ENCODE measurements at regions not wholly inside any gene's neighbourhood (a gene's known extent, or its start where the extent isn't known, plus 50 kb on each side); places are given as distances from the start of the nearest gene placed in this dataset.

DNA sequence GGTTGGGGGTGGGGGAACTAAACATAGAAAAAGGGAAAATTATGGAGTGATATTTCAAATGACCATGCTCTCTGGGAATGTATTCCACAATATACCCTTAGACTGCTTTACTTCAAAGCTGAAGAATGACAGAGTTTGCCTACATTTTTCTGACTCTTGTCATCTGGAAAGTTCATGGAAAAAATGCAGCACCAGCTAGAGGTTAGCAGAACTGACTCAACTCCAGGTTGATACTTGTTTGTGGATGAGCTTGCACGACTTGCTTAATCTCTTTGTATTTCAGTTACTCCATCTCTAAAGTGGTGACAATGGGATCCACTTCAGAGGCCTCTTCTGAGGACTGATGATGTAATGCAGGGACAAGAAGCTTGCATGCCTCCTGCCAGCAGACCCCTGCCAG lies 824.0 kb upstream of the ID2 start:
- CTCF ChIA-PET, result no interaction called here
- H3K36me3 ChIP-seq (ENCODE audit: control insufficient read depth in 1 of 2, insufficient read depth in 2 of 2, low read length in 2 of 2), result no peaks in the 10 kb centered on the region
- no peak overlapping the region for H3K4me3 ChIP-seq (replicated peaks in 1 of 2; ENCODE audit: low read depth in 1 of 2, low read length in 2 of 2)
- H3K4me1 ChIP-seq (ENCODE audit: control insufficient read depth in 1 of 2, insufficient read depth in 2 of 2, low read length in 2 of 2), result no peaks in the 10 kb centered on the region
- RAD21 ChIA-PET (ENCODE audit: low non-redundant PET in 1 of 2, low total read pairs in 2 of 2, uncharacterized antibody in 2 of 2, unreplicated experiment in 2 of 2), result no interaction called here
- no peak overlapping the region for H3K27ac ChIP-seq (ENCODE audit: low read depth, low read length)
- intact Hi-C loops (cut with micrococcal nuclease), result no loop called here
- H3K27me3 ChIP-seq (ENCODE audit: insufficient read depth, low read length), result peaks cover 8% of the 10 kb centered on the region; the same call in 1 of the 2 replicates
- no peak overlapping the region for H3K9ac ChIP-seq (ENCODE audit: low read length)
- H3K79me2 ChIP-seq (ENCODE audit: insufficient read depth, low read length), result no peaks in the 10 kb centered on the region
- TF ChIP-seq CBX3 (IDR thresholded peaks at IDR 0.05; ENCODE audit: low read depth) (no peak), EZH2phosphoT487 (IDR thresholded peaks at IDR 0.05; ENCODE audit: borderline replicate concordance) (no peak), YY1 (IDR thresholded peaks at IDR 0.05; ENCODE audit: extremely low read depth, insufficient replicate concordance, low read depth, low read length) (no peak), EGR1 (IDR thresholded peaks at IDR 0.05; ENCODE audit: low read depth) (no peak), SRF (IDR thresholded peaks at IDR 0.05; ENCODE audit: low read depth) (no peak), RAD21 (IDR thresholded peaks at IDR 0.05; ENCODE audit: low read depth) (no peak), FOSL1 (IDR thresholded peaks at IDR 0.05; ENCODE audit: low read depth) (no peak), ZFX (IDR thresholded peaks at IDR 0.05) (no peak), POLR2A (IDR thresholded peaks at IDR 0.05; ENCODE audit: borderline replicate concordance, extremely low read depth, insufficient read depth, insufficient read length) (no peak), JUND (IDR thresholded peaks at IDR 0.05) (no peak), EZH2 (IDR thresholded peaks at IDR 0.05) (no peak)
- TF ChIP-seq, protein P1, sequence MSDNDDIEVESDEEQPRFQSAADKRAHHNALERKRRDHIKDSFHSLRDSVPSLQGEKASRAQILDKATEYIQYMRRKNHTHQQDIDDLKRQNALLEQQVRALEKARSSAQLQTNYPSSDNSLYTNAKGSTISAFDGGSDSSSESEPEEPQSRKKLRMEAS (IDR thresholded peaks at IDR 0.05), result no peak
- TF ChIP-seq, protein P2, sequence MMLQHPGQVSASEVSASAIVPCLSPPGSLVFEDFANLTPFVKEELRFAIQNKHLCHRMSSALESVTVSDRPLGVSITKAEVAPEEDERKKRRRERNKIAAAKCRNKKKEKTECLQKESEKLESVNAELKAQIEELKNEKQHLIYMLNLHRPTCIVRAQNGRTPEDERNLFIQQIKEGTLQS (IDR thresholded peaks at IDR 0.05), result no peak
- no peaks in the 10 kb centered on the region for H3K9me3 ChIP-seq (ENCODE audit: control insufficient read depth in 1 of 2, insufficient read depth in 1 of 2, low read depth in 1 of 2, low read length in 2 of 2)
- H3K4me2 ChIP-seq (ENCODE audit: low read length), result no peak overlapping the region
- no peak overlapping the region for H2AFZ ChIP-seq (ENCODE audit: low read depth, low read length, poor library complexity, severe bottlenecking)
- ATAC-seq (no peak), DNase-seq (ENCODE audit: low read depth, low spot score) (no peak)
- H4K20me1 ChIP-seq (ENCODE audit: insufficient read depth), result no peaks in the 10 kb centered on the region
- no TSS peak for BruUV-seq (replicated peaks)
- H3K9me2 ChIP-seq (ENCODE audit: insufficient read depth), result no peaks in the 10 kb centered on the region
- POLR2A ChIA-PET, result no interaction called here

DNA sequence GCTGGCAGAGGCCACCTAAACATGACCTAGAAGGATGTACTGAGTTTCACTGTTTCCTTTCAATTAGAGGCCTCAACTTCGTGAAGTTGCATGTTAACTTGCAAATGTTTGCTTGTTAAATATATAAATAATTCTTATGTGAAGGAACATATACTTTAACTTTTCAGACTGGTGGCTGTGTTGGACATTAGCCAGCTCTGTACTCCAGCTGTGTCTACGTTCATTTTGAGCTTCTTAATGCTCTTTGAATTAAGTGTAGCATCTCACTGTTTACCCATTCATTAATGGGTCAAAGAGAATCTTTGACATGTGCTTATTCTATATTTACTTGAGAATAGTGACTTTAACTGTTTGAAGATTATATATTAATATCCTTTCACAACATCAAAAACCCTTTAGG lies 823.2 kb upstream of the ID2 start:
- ChIA-PET RAD21 (ENCODE audit: low non-redundant PET in 1 of 2, low total read pairs in 2 of 2, uncharacterized antibody in 2 of 2, unreplicated experiment in 2 of 2) (no interaction called here), POLR2A (no interaction called here), CTCF (no interaction called here)
- DNase-seq (ENCODE audit: low read depth, low spot score), result no peak
- no peak for TF ChIP-seq ELF1 (IDR thresholded peaks at IDR 0.05; ENCODE audit: borderline replicate concordance, low read depth)
- TF ChIP-seq SP1 (IDR thresholded peaks at IDR 0.05; ENCODE audit: low read depth), result no peak
- TF ChIP-seq CBX3 (IDR thresholded peaks at IDR 0.05; ENCODE audit: low read depth), result no peak
- no TSS peak for BruUV-seq (replicated peaks)
- no peak overlapping the region for H3K4me3 ChIP-seq (replicated peaks in 1 of 2; ENCODE audit: low read depth in 1 of 2, low read length in 2 of 2)
- H2AFZ ChIP-seq (ENCODE audit: low read depth, low read length, poor library complexity, severe bottlenecking), result no peak overlapping the region
- H3K4me2 ChIP-seq (ENCODE audit: low read length), result no peak overlapping the region
- peaks cover 4% of the 10 kb centered on the region; the same call in 1 of the 2 replicates for H3K27me3 ChIP-seq (ENCODE audit: insufficient read depth, low read length)
- no peak overlapping the region for H3K9ac ChIP-seq (ENCODE audit: low read length)
- H3K27ac ChIP-seq (ENCODE audit: low read depth, low read length), result no peak overlapping the region
- intact Hi-C loops (cut with micrococcal nuclease), result no loop called here
- H3K36me3 ChIP-seq (ENCODE audit: control insufficient read depth in 1 of 2, insufficient read depth in 2 of 2, low read length in 2 of 2), result no peaks in the 10 kb centered on the region
- no peaks in the 10 kb centered on the region for H4K20me1 ChIP-seq (ENCODE audit: insufficient read depth)
- ATAC-seq, result no peak
- H3K4me1 ChIP-seq (ENCODE audit: control insufficient read depth in 1 of 2, insufficient read depth in 2 of 2, low read length in 2 of 2), result no peaks in the 10 kb centered on the region
- no peaks in the 10 kb centered on the region for H3K9me2 ChIP-seq (ENCODE audit: insufficient read depth)
- no peaks in the 10 kb centered on the region for H3K9me3 ChIP-seq (ENCODE audit: control insufficient read depth in 1 of 2, insufficient read depth in 1 of 2, low read depth in 1 of 2, low read length in 2 of 2)
- H3K79me2 ChIP-seq (ENCODE audit: insufficient read depth, low read length), result no peaks in the 10 kb centered on the region
